Spinal cord (tissue), 9 donors: ENCODE measurements at regions not wholly inside any gene's neighbourhood (a gene's known extent, or its start where the extent isn't known, plus 50 kb on each side); places are given as distances from the start of the nearest gene placed in this dataset.
"Not testable (repeated sequence)": the region's sequence is repeated elsewhere in the genome, so short reads cannot be mapped to it uniquely, and the experiment has no call there.

ENCODE experiments used
- DNase-seq, 6 donors: peaks; one replicate each; pipeline versions ENCODE4 v3.0.0 to v3.0.0-alpha.2; 2013 to 2015; ENCODE audit warnings: low spot score in 6 of 6, low read depth in 4 of 6
- H3K27ac ChIP-seq: one replicate; pipeline ENCODE4 v1.5.1; 2013; ENCODE audit warnings: low read depth, low read length, control low read depth
- H3K27me3 ChIP-seq: one replicate; pipeline ENCODE4 v1.6.1; 2013; ENCODE audit warnings: low read length; ENCODE audit not compliant: control insufficient read depth, insufficient read depth
- H3K36me3 ChIP-seq: one replicate; pipeline ENCODE4 v1.6.1; 2013; ENCODE audit warnings: low read length; ENCODE audit not compliant: control insufficient read depth, insufficient read depth
- H3K4me1 ChIP-seq: one replicate; pipeline ENCODE4 v1.6.1; 2013; ENCODE audit warnings: low read length; ENCODE audit not compliant: control insufficient read depth, insufficient read depth
- H3K4me3 ChIP-seq: one replicate; pipeline ENCODE4 v1.5.1; 2013; ENCODE audit warnings: low read depth, low read length, control low read depth
- H3K9me3 ChIP-seq: one replicate; pipeline ENCODE4 v1.6.1; 2013; ENCODE audit warnings: low read length; ENCODE audit not compliant: control insufficient read depth, insufficient read depth
- WGBS: methylation state at CpG from one replicate; pipeline ENCODE4 v1.1.5; 2013; ENCODE audit warnings: missing lambda C conversion rate; ENCODE audit not compliant: insufficient coverage; 5-methylcytosine and 5-hydroxymethylcytosine counted together
- donor health status: healthy.

- Histone ChIP-seq H3K9me3 (peaks cover 2% of the 10 kb centered on the region), H3K4me3 (no peak overlapping the region), H3K4me1 (no peaks in the 10 kb centered on the region), H3K36me3 (no peaks in the 10 kb centered on the region), H3K27ac (no peak overlapping the region), H3K27me3 (no peaks in the 10 kb centered on the region)
- 83% methylated on average over 3 of the region's 3 CpGs for WGBS
- DNase-seq: no peak
Observed at GRCh38 chr6:86723151-86723550, 214.2 kb upstream of the HTR1E start.

GRCh38 chr6:86722131-86722530, 215.2 kb upstream of the HTR1E start:
- no peak for DNase-seq
- Histone ChIP-seq H3K27me3 (no peaks in the 10 kb centered on the region), H3K4me3 (no peak overlapping the region), H3K27ac (no peak overlapping the region), H3K36me3 (no peaks in the 10 kb centered on the region), H3K4me1 (no peaks in the 10 kb centered on the region), H3K9me3 (peaks cover 2% of the 10 kb centered on the region)

GRCh38 chr6:86715676-86716075, 221.7 kb upstream of the HTR1E start:
- H3K4me3 ChIP-seq: no peak overlapping the region
- H3K27me3 ChIP-seq: no peaks in the 10 kb centered on the region
- H3K9me3 ChIP-seq: no peaks in the 10 kb centered on the region
- H3K27ac ChIP-seq: no peak overlapping the region
- H3K4me1 ChIP-seq: no peaks in the 10 kb centered on the region
- DNase-seq: no peak
- no CpG with 5 or more reads among the region's 3 CpGs for WGBS
- H3K36me3 ChIP-seq: no peaks in the 10 kb centered on the region

GRCh38 chr6:86712039-86712438, 225.3 kb upstream of the HTR1E start:
- Histone ChIP-seq H3K27me3 (no peaks in the 10 kb centered on the region), H3K27ac (no peak overlapping the region), H3K9me3 (no peaks in the 10 kb centered on the region), H3K4me1 (no peaks in the 10 kb centered on the region), H3K4me3 (no peak overlapping the region), H3K36me3 (no peaks in the 10 kb centered on the region)
- 0% methylated on average over 1 of the region's 2 CpGs for WGBS
- no peak for DNase-seq

GRCh38 chr6:86707545-86708120, 229.7 kb upstream of the HTR1E start:
- H3K27ac ChIP-seq: no peak overlapping the region
- H3K9me3 ChIP-seq: no peaks in the 10 kb centered on the region
- DNase-seq: peak in 1 of 6 donors; percentile 23
- WGBS: 67% methylated on average over 1 of the region's 2 CpGs
- H3K4me3 ChIP-seq: no peak overlapping the region
- H3K36me3 ChIP-seq: no peaks in the 10 kb centered on the region
- no peaks in the 10 kb centered on the region for H3K4me1 ChIP-seq
- H3K27me3 ChIP-seq: no peaks in the 10 kb centered on the region

- H3K27me3 ChIP-seq: no peaks in the 10 kb centered on the region
Observed at GRCh38 chr6:86706449-86706848, 230.9 kb upstream of the HTR1E start.

GRCh38 chr6:86701228-86701627, 236.1 kb upstream of the HTR1E start:
- not testable (repeated sequence) for H3K27ac ChIP-seq, H3K36me3 ChIP-seq, H3K9me3 ChIP-seq, H3K4me3 ChIP-seq, H3K4me1 ChIP-seq, DNase-seq, H3K27me3 ChIP-seq
- no CpG with 5 or more reads among the region's 4 CpGs for WGBS

More at GRCh38 chr6:86706449-86706848, 230.9 kb upstream of the HTR1E start:
- Histone ChIP-seq H3K4me1 (no peaks in the 10 kb centered on the region), H3K27ac (no peak overlapping the region), H3K36me3 (no peaks in the 10 kb centered on the region), H3K4me3 (no peak overlapping the region), H3K9me3 (no peaks in the 10 kb centered on the region)
- WGBS: 88% methylated on average over 3 of the region's 4 CpGs
- DNase-seq: no peak

- Histone ChIP-seq H3K4me3 (no peak overlapping the region), H3K4me1 (no peaks in the 10 kb centered on the region), H3K9me3 (no peaks in the 10 kb centered on the region), H3K36me3 (no peaks in the 10 kb centered on the region), H3K27me3 (no peaks in the 10 kb centered on the region), H3K27ac (no peak overlapping the region)
- no CpG with 5 or more reads among the region's 1 CpG for WGBS
- DNase-seq: no peak
Observed at GRCh38 chr6:86686496-86686895, 250.8 kb upstream of the HTR1E start.

- no peak overlapping the region for H3K27ac ChIP-seq
- H3K27me3 ChIP-seq: no peaks in the 10 kb centered on the region
- no peak for DNase-seq
- no peaks in the 10 kb centered on the region for H3K4me1 ChIP-seq
- H3K9me3 ChIP-seq: no peaks in the 10 kb centered on the region
- no peak overlapping the region for H3K4me3 ChIP-seq
- no peaks in the 10 kb centered on the region for H3K36me3 ChIP-seq
- WGBS: no CpG with 5 or more reads among the region's 3 CpGs
Observed at GRCh38 chr6:86685230-86685797, 252.0 kb upstream of the HTR1E start.

- Histone ChIP-seq H3K4me1 (no peaks in the 10 kb centered on the region), H3K27me3 (no peaks in the 10 kb centered on the region), H3K36me3 (no peaks in the 10 kb centered on the region), H3K4me3 (no peak overlapping the region), H3K27ac (no peak overlapping the region), H3K9me3 (no peaks in the 10 kb centered on the region)
- WGBS: 57% methylated on average over 1 of the region's 1 CpG
- no peak for DNase-seq
Observed at GRCh38 chr6:86683132-86683908, 254.0 kb upstream of the HTR1E start.
